ENCODE measurements at regions not wholly inside any gene's neighbourhood (a gene's known extent, or its start where the extent isn't known, plus 50 kb on each side); places are given as distances from the start of the nearest gene placed in this dataset.

GRCh38 chr7:81232084-81232799, 313.4 kb upstream of the SEMA3C start (continued):
- TF ChIP-seq, protein P1, sequence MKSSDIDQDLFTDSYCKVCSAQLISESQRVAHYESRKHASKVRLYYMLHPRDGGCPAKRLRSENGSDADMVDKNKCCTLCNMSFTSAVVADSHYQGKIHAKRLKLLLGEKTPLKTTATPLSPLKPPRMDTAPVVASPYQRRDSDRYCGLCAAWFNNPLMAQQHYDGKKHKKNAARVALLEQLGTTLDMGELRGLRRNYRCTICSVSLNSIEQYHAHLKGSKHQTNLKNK (CRISPR knock-in tag; IDR thresholded peaks at IDR 0.05) = no peak
- TF ChIP-seq E2F1 (CRISPR knock-in tag; IDR thresholded peaks at IDR 0.05) = no peak
- no peak for TF ChIP-seq FOXP1 (CRISPR knock-in tag; IDR thresholded peaks at IDR 0.05; ENCODE audit: borderline replicate concordance)

DNA sequence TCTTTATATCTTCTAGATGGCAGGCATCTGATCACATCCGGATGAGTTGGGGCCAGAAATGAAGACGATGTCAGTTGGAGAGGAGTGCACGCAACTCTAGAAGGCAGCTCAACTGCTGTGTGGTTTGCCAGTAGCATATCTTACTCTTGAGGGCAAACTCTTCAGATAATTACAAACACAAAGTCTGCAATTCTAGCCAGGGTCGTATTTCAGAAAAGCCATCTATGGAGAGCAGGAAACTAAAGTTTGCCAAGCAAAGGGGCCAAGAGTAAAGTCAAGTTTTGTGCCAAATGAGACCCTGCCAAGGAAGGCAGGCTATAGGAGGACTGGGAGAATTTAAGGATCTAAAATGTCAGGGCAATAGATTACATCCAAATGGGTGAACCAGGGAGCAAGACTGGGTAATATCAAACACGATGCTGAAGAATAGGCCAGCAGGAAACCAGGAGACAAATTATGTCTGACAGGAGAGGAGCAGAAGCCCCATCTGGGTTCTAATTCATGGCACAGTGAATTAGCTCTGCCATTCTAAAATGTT, 312.5 kb upstream of the SEMA3C start:
- H3K27me3 Mint-ChIP-seq (ENCODE audit: low read depth) = no peaks in the 10 kb centered on the region
- ATAC-seq = no peak
- DNase-seq (ENCODE audit: low spot score) = no peak
- no peaks in the 10 kb centered on the region for H3K9me3 Mint-ChIP-seq
- H3K27ac Mint-ChIP-seq = no peak overlapping the region
- ChIA-PET POLR2A (no interaction called here), CTCF (interaction anchor here (0.6 kb wide), 1 partner anchor 9 kb away, joined by 3 read pairs; no protein-coding TSS in a partner anchor)
- H3K36me3 Mint-ChIP-seq = no peaks in the 10 kb centered on the region
- no peak overlapping the region for H3K4me3 Mint-ChIP-seq
- TF ChIP-seq NR1H2 (CRISPR knock-in tag; IDR thresholded peaks at IDR 0.05) (no peak), HMGA2 (CRISPR knock-in tag; IDR thresholded peaks at IDR 0.05) (no peak), ATF3 (CRISPR knock-in tag; conservative IDR thresholded peaks at IDR 0.05) (no peak), TP53 (CRISPR knock-in tag; IDR thresholded peaks at IDR 0.05) (no peak), IRF2 (CRISPR knock-in tag; IDR thresholded peaks at IDR 0.05; ENCODE audit: borderline replicate concordance, low read depth) (no peak), ESRRA (CRISPR knock-in tag; IDR thresholded peaks at IDR 0.05; ENCODE audit: borderline replicate concordance) (no peak)
- peaks cover 19% of the 10 kb centered on the region for H3K4me1 Mint-ChIP-seq

DNA sequence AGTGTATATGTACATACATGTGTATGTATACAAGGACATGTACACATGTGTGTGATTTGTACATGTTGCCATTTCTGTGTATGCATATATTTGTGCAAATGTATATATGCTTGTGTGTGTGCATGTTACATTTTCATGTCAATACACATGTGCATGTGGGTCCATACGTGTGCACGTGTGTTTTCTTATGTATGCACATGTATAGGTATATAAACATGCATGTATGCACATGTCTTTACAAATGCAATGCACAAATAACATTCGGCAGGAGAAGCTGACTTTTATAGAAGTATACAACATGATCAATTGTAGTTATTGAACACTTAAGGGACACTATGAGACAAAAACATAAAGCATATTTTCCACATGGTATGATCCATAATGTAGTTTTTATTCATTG, 307.4 kb upstream of the SEMA3C start:
- Mint-ChIP-seq H3K36me3 (peaks cover 28% of the 10 kb centered on the region), H3K27me3 (ENCODE audit: low read depth) (no peaks in the 10 kb centered on the region), H3K27ac (no peak overlapping the region), H3K4me3 (no peak overlapping the region), H3K4me1 (peaks cover 16% of the 10 kb centered on the region), H3K9me3 (peaks cover 37% of the 10 kb centered on the region)
- ChIA-PET CTCF (no interaction called here), POLR2A (no interaction called here)
- DNase-seq (ENCODE audit: low spot score) = no peak
- no peak for ATAC-seq
- no peak for TF ChIP-seq ZBTB21 (CRISPR knock-in tag; IDR thresholded peaks at IDR 0.05; ENCODE audit: borderline replicate concordance)
- TF ChIP-seq, protein P2, sequence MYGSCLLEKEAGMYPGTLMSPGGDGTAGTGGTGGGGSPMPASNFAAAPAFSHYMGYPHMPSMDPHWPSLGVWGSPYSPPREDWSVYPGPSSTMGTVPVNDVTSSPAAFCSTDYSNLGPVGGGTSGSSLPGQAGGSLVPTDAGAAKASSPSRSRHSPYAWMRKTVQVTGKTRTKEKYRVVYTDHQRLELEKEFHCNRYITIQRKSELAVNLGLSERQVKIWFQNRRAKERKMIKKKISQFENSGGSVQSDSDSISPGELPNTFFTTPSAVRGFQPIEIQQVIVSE (CRISPR knock-in tag; IDR thresholded peaks at IDR 0.05; ENCODE audit: borderline replicate concordance) = no peak
- no peak for TF ChIP-seq ZNF281 (CRISPR knock-in tag; IDR thresholded peaks at IDR 0.05)
- TF ChIP-seq, protein P3, sequence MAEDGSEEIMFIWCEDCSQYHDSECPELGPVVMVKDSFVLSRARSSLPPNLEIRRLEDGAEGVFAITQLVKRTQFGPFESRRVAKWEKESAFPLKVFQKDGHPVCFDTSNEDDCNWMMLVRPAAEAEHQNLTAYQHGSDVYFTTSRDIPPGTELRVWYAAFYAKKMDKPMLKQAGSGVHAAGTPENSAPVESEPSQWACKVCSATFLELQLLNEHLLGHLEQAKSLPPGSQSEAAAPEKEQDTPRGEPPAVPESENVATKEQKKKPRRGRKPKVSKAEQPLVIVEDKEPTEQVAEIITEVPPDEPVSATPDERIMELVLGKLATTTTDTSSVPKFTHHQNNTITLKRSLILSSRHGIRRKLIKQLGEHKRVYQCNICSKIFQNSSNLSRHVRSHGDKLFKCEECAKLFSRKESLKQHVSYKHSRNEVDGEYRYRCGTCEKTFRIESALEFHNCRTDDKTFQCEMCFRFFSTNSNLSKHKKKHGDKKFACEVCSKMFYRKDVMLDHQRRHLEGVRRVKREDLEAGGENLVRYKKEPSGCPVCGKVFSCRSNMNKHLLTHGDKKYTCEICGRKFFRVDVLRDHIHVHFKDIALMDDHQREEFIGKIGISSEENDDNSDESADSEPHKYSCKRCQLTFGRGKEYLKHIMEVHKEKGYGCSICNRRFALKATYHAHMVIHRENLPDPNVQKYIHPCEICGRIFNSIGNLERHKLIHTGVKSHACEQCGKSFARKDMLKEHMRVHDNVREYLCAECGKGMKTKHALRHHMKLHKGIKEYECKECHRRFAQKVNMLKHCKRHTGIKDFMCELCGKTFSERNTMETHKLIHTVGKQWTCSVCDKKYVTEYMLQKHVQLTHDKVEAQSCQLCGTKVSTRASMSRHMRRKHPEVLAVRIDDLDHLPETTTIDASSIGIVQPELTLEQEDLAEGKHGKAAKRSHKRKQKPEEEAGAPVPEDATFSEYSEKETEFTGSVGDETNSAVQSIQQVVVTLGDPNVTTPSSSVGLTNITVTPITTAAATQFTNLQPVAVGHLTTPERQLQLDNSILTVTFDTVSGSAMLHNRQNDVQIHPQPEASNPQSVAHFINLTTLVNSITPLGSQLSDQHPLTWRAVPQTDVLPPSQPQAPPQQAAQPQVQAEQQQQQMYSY (CRISPR knock-in tag; IDR thresholded peaks at IDR 0.05) = no peak
- no peak for TF ChIP-seq SOX15 (CRISPR knock-in tag; IDR thresholded peaks at IDR 0.05)
- TF ChIP-seq GRHL2 (CRISPR knock-in tag; IDR thresholded peaks at IDR 0.05; ENCODE audit: insufficient replicate concordance, severe bottlenecking) = no peak
- TF ChIP-seq, protein P4, sequence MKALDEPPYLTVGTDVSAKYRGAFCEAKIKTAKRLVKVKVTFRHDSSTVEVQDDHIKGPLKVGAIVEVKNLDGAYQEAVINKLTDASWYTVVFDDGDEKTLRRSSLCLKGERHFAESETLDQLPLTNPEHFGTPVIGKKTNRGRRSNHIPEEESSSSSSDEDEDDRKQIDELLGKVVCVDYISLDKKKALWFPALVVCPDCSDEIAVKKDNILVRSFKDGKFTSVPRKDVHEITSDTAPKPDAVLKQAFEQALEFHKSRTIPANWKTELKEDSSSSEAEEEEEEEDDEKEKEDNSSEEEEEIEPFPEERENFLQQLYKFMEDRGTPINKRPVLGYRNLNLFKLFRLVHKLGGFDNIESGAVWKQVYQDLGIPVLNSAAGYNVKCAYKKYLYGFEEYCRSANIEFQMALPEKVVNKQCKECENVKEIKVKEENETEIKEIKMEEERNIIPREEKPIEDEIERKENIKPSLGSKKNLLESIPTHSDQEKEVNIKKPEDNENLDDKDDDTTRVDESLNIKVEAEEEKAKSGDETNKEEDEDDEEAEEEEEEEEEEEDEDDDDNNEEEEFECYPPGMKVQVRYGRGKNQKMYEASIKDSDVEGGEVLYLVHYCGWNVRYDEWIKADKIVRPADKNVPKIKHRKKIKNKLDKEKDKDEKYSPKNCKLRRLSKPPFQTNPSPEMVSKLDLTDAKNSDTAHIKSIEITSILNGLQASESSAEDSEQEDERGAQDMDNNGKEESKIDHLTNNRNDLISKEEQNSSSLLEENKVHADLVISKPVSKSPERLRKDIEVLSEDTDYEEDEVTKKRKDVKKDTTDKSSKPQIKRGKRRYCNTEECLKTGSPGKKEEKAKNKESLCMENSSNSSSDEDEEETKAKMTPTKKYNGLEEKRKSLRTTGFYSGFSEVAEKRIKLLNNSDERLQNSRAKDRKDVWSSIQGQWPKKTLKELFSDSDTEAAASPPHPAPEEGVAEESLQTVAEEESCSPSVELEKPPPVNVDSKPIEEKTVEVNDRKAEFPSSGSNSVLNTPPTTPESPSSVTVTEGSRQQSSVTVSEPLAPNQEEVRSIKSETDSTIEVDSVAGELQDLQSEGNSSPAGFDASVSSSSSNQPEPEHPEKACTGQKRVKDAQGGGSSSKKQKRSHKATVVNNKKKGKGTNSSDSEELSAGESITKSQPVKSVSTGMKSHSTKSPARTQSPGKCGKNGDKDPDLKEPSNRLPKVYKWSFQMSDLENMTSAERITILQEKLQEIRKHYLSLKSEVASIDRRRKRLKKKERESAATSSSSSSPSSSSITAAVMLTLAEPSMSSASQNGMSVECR (CRISPR knock-in tag; IDR thresholded peaks at IDR 0.05; ENCODE audit: borderline replicate concordance) = no peak
- no peak for TF ChIP-seq ZNF219 (CRISPR knock-in tag; IDR thresholded peaks at IDR 0.05; ENCODE audit: borderline replicate concordance)
- no peak for TF ChIP-seq CREM (CRISPR knock-in tag; IDR thresholded peaks at IDR 0.05)
- no peak for TF ChIP-seq ATF3 (CRISPR knock-in tag; conservative IDR thresholded peaks at IDR 0.05)
